ENCODE measurements at regions not wholly inside any gene's neighbourhood (a gene's known extent, or its start where the extent isn't known, plus 50 kb on each side); places are given as distances from the start of the nearest gene placed in this dataset.

DNA sequence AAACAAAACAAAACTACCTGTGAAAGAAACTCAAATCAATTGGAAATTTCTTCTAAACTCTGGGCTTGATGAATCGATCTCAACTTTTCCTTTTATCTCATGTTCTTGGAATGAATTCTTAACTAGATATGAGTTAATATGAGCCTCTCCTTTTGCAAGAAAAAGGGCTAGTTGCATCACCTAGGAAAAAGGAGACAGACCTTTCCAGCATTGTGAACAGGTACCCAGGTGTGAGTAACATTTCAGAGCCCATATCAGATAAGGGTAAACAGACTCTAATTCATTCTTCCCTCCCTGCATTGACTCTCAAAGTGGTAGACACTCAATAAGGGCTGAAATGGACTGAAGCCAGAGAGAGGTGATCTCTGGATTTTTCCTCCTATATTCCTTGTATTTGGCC, 103.8 kb upstream of the AGR3 start:
- no peak for TF ChIP-seq EZH2 (IDR thresholded peaks at IDR 0.05; ENCODE audit: borderline replicate concordance, insufficient read depth, low read depth, low read length, poor library complexity, severe bottlenecking)
- TF ChIP-seq CTCF (IDR thresholded peaks at IDR 0.05) = no peak

Data from B cell (primary cell).